Suprapubic skin (tissue), 3 donors: ENCODE measurements at regions not wholly inside any gene's neighbourhood (a gene's known extent, or its start where the extent isn't known, plus 50 kb on each side); places are given as distances from the start of the nearest gene placed in this dataset.

ENCODE experiments used
- CTCF ChIP-seq, 2 donors: fragments of 200-600 bp in 1 of 2; fragments of 450-650 bp in 1 of 2; sonication (generic) in 1 of 2; IDR thresholded peaks; one replicate each; pipeline ENCODE4 v1.5.1; 2016 to 2019; ENCODE audit warnings: antibody characterized with exemption in 2 of 2, mild to moderate bottlenecking in 1 of 2, moderate library complexity in 1 of 2
- POLR2AphosphoS5 ChIP-seq, 3 donors: sonication (generic); formaldehyde crosslinking; IDR thresholded peaks; one replicate each; pipeline ENCODE4 v1.6.1; 2017; ENCODE audit warnings: antibody characterized with exemption in 3 of 3

GRCh38 chr6:90874931-90875330 is 288.1 kb upstream of the MAP3K7 start:
- TF ChIP-seq CTCF (IDR thresholded peaks at IDR 0.05) (no peak), POLR2AphosphoS5 (IDR thresholded peaks at IDR 0.05) (no peak)
